Kidney epithelial cell (primary cell): ENCODE measurements at regions not wholly inside any gene's neighbourhood (a gene's known extent, or its start where the extent isn't known, plus 50 kb on each side); places are given as distances from the start of the nearest gene placed in this dataset.

Experiments
- DNase-seq: peaks from one replicate; pipeline ENCODE4 v3.0.0-alpha.2; 2010; ENCODE audit warnings: low read depth
- H3K27me3 ChIP-seq: 2 replicates; pipeline ENCODE4 v1.6.0; 2011; ENCODE audit warnings: low read length; ENCODE audit not compliant: control insufficient read depth, insufficient read depth
- H3K36me3 ChIP-seq: 2 replicates; pipeline ENCODE4 v1.5.1; 2011; ENCODE audit warnings: low read length; ENCODE audit not compliant: control insufficient read depth, insufficient read depth
- H3K4me3 ChIP-seq: 2 replicates; pipeline ENCODE4 v1.5.1; 2011; ENCODE audit warnings: low read depth, mild to moderate bottlenecking, control low read depth, low read length
- CTCF ChIP-seq: IDR thresholded peaks from 2 replicates; pipeline ENCODE4 v1.5.1; 2011; ENCODE audit warnings: mild to moderate bottlenecking, moderate library complexity, low read length, control low read depth, inconsistent platforms; ENCODE audit not compliant: insufficient read depth, poor library complexity, severe bottlenecking

GRCh38 chr12:104895415-104895814, 62.7 kb downstream of the SLC41A2 start:
- H3K4me3 ChIP-seq: no peak overlapping the region

GRCh38 chr12:104890476-104891096, 67.5 kb downstream of the SLC41A2 start:
- Histone ChIP-seq H3K36me3 (no peaks in the 10 kb centered on the region), H3K27me3 (no peaks in the 10 kb centered on the region), H3K4me3 (no peak overlapping the region)
- DNase-seq: no peak
- no peak for TF ChIP-seq CTCF

More at GRCh38 chr12:104895415-104895814, 62.7 kb downstream of the SLC41A2 start:
- no peak for DNase-seq
- no peak for TF ChIP-seq CTCF
- peaks cover 1% of the 10 kb centered on the region for H3K36me3 ChIP-seq
- no peaks in the 10 kb centered on the region for H3K27me3 ChIP-seq

GRCh38 chr12:104889735-104890134, 68.4 kb downstream of the SLC41A2 start:
- no peaks in the 10 kb centered on the region for H3K27me3 ChIP-seq
- no peak for DNase-seq
- no peaks in the 10 kb centered on the region for H3K36me3 ChIP-seq
- H3K4me3 ChIP-seq: no peak overlapping the region
- no peak for TF ChIP-seq CTCF

GRCh38 chr12:104888892-104889291, 69.2 kb downstream of the SLC41A2 start:
- no peak for DNase-seq
- no peak for TF ChIP-seq CTCF
- Histone ChIP-seq H3K36me3 (no peaks in the 10 kb centered on the region), H3K4me3 (no peak overlapping the region), H3K27me3 (no peaks in the 10 kb centered on the region)

GRCh38 chr12:104888481-104888880, 69.6 kb downstream of the SLC41A2 start:
- TF ChIP-seq CTCF: no peak
- no peak overlapping the region for H3K4me3 ChIP-seq
- H3K27me3 ChIP-seq: no peaks in the 10 kb centered on the region
- DNase-seq: no peak
- no peaks in the 10 kb centered on the region for H3K36me3 ChIP-seq

- no peak overlapping the region for H3K4me3 ChIP-seq
- no peak for TF ChIP-seq CTCF
- DNase-seq: no peak
- no peaks in the 10 kb centered on the region for H3K36me3 ChIP-seq
- H3K27me3 ChIP-seq: no peaks in the 10 kb centered on the region
Measured at GRCh38 chr12:104887452-104887851, 70.6 kb downstream of the SLC41A2 start.
